ENCODE measurements at regions not wholly inside any gene's neighbourhood (a gene's known extent, or its start where the extent isn't known, plus 50 kb on each side); places are given as distances from the start of the nearest gene placed in this dataset.

DNA sequence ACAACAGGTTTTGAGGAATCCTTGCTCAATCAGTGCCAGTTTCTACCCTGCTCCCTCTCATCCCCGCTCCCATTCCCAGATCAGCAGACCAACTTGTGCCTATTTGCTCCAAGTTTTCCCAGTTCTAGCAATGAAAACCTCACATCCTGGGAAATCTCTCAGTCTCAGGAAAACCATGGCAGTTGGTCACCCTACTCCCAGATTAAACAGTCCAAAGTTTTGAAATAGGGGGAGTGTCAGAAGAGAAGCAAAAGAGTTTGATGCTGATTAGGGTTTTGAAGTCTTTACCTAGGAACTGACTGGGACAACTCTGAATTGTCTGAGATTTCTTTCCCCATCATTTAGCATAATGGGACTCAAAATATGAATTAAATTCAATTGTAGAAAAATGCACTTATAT lies 95.8 kb upstream of the ARID2 start:
- Histone ChIP-seq H3K27ac (no peak overlapping the region), H3K36me3 (no peaks in the 10 kb centered on the region), H3K4me3 (no peak overlapping the region), H3K27me3 (no peaks in the 10 kb centered on the region), H3K9me3 (no peaks in the 10 kb centered on the region), H3K4me1 (no peaks in the 10 kb centered on the region)
- no peak for TF ChIP-seq EP300 (IDR thresholded peaks at IDR 0.05)
- TF ChIP-seq, protein P1, sequence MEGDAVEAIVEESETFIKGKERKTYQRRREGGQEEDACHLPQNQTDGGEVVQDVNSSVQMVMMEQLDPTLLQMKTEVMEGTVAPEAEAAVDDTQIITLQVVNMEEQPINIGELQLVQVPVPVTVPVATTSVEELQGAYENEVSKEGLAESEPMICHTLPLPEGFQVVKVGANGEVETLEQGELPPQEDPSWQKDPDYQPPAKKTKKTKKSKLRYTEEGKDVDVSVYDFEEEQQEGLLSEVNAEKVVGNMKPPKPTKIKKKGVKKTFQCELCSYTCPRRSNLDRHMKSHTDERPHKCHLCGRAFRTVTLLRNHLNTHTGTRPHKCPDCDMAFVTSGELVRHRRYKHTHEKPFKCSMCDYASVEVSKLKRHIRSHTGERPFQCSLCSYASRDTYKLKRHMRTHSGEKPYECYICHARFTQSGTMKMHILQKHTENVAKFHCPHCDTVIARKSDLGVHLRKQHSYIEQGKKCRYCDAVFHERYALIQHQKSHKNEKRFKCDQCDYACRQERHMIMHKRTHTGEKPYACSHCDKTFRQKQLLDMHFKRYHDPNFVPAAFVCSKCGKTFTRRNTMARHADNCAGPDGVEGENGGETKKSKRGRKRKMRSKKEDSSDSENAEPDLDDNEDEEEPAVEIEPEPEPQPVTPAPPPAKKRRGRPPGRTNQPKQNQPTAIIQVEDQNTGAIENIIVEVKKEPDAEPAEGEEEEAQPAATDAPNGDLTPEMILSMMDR (IDR thresholded peaks at IDR 0.05), result no peak
- TF ChIP-seq POLR2A (IDR thresholded peaks at IDR 0.05), result no peak
- DNase-seq (ENCODE audit: low spot score in 2 of 2), result no peak
- 85 to 91% methylated on average over 1 of the region's 1 CpG for WGBS, 2 donors

DNA sequence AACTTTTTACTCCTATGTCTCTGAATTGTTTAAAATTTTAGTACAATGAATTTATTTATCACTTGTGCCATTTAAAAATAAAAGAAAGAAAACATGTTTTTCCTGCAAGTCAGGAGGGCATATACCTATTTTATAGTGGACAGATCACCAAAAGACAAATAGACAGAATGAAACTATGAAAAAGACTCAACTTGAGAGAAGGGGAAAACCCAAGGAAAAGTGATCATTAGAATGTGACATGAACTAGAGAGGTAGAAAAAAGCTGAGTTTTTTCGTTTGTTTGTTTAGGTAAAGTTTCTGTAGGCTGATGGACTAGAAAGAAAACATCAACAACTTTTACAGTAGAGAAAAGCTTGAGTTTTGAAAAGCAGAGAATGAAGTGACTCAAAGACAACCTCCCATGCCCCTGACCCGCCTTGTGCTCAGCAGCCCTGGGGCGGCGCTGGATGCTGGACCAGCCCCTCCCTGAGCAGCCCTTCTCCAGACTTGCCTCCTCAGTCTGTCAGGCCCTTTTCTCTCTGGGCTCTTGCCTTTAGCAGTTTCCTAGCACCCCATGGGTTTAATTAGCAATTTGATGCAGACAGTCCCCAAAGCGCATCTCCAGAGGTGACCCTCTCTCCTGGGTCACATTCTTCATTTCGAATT lies 95.1 kb upstream of the ARID2 start:
- H3K9me3 ChIP-seq, result no peaks in the 10 kb centered on the region
- no peaks in the 10 kb centered on the region for H3K36me3 ChIP-seq
- H3K4me1 ChIP-seq, result no peaks in the 10 kb centered on the region
- TF ChIP-seq, protein P1 (IDR thresholded peaks at IDR 0.05), result no peak
- TF ChIP-seq POLR2A (IDR thresholded peaks at IDR 0.05), result no peak
- TF ChIP-seq EP300 (IDR thresholded peaks at IDR 0.05), result no peak
- H3K27ac ChIP-seq, result no peak overlapping the region
- H3K4me3 ChIP-seq, result no peak overlapping the region
- no peaks in the 10 kb centered on the region for H3K27me3 ChIP-seq
- 67 to 80% methylated on average over 6 of the region's 6 CpGs for WGBS, 2 donors
- DNase-seq (ENCODE audit: low spot score in 2 of 2), result no peak

DNA sequence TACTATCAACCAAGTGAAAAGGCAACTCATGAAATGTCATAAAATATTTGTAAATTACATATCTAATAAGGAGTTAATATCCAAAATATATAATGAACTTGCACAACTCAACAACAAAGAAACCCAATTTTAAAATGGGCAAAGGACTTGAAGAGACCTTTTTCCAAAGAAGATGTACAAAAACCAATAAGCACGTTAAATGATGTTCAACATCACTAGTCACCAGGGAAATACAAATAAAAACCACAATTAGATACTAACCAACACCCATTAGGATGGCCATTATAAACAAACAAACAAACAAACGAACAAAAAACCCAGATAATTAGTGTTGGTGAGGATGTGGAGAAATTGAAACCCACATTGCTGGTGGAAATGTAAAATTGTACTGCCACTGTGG lies 92.3 kb upstream of the ARID2 start:
- H3K4me1 ChIP-seq, result no peaks in the 10 kb centered on the region
- H3K27ac ChIP-seq, result no peak overlapping the region
- DNase-seq (ENCODE audit: low spot score in 2 of 2), result no peak
- 75 to 83% methylated on average over 2 of the region's 2 CpGs for WGBS, 2 donors
- no peak for TF ChIP-seq EP300 (IDR thresholded peaks at IDR 0.05)
- TF ChIP-seq POLR2A (IDR thresholded peaks at IDR 0.05), result no peak
- TF ChIP-seq, protein P1 (IDR thresholded peaks at IDR 0.05), result no peak
- H3K27me3 ChIP-seq, result no peaks in the 10 kb centered on the region
- no peaks in the 10 kb centered on the region for H3K36me3 ChIP-seq
- H3K9me3 ChIP-seq, result no peaks in the 10 kb centered on the region
- no peak overlapping the region for H3K4me3 ChIP-seq

DNA sequence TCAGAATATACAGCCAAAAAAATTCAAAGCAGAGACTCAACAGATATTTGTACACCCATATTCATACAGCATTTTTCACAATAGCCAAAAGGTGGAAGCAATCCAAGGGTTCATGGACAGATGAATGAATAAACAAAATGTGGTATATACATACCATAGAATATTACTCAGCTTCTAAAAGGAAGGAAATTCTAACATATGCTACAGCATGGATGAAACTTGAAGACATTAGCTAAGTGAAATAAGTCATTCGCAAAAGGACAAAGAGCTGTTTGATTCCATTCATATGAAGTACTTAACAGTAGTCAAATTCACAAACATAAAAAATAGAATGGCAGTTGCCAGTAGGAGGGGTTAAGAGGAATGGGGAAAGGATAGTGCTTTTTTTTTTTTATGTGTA lies 91.8 kb upstream of the ARID2 start:
- H3K9me3 ChIP-seq, result no peaks in the 10 kb centered on the region
- WGBS, 2 donors, result 52 to 65% methylated on average over 1 of the region's 1 CpG
- no peak overlapping the region for H3K27ac ChIP-seq
- no peaks in the 10 kb centered on the region for H3K36me3 ChIP-seq
- TF ChIP-seq EP300 (IDR thresholded peaks at IDR 0.05) (no peak), POLR2A (IDR thresholded peaks at IDR 0.05) (no peak)
- no peak for DNase-seq (ENCODE audit: low spot score in 2 of 2)
- no peak overlapping the region for H3K4me3 ChIP-seq
- H3K27me3 ChIP-seq, result no peaks in the 10 kb centered on the region
- no peaks in the 10 kb centered on the region for H3K4me1 ChIP-seq

DNA sequence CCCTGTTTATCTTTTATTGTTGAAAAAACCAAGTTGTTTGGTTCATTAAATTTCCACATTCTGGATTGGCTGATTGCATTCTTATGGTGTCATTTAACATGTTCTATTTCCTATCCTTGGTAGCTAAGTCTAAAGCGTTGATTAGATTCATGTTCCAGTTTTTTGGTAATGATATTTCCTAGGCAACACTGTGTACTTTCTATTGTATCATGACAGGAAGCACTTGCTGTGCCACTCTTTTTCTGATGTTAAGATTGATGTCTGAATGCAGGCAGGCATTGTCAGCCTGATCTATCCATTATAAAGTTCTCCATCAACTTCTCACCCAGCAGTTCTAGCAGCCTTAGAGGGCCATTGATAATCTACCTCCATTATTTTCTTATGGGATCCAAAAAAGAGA lies 91.1 kb upstream of the ARID2 start:
- DNase-seq (ENCODE audit: low spot score in 2 of 2), result no peak
- Histone ChIP-seq H3K36me3 (no peaks in the 10 kb centered on the region), H3K4me3 (no peak overlapping the region), H3K27ac (no peak overlapping the region), H3K27me3 (no peaks in the 10 kb centered on the region), H3K4me1 (no peaks in the 10 kb centered on the region), H3K9me3 (no peaks in the 10 kb centered on the region)
- TF ChIP-seq, protein P1 (IDR thresholded peaks at IDR 0.05), result no peak
- no peak for TF ChIP-seq POLR2A (IDR thresholded peaks at IDR 0.05)
- no peak for TF ChIP-seq EP300 (IDR thresholded peaks at IDR 0.05)
- WGBS, 2 donors, result 82 to 92% methylated on average over 1 of the region's 1 CpG

DNA sequence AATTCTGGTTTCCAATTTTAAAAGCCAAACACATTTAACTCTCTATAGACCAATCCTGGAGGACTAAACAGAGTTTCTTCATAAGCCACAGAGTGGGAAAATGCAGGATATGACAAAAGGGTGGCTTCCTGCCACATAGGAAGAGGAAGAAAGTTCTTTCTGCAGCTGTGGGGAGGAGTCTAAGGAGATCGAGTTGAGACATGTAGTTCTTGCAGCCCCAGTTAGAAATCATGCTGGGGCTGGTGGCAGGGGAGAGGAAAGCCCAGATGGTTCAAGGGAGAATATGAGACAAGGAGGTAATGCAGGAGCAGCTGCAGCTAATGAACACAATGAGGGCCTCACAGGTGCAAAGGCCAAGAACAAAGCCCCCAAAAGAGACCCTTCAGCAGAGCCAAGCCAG lies 85.0 kb upstream of the ARID2 start:
- H3K9me3 ChIP-seq, result no peaks in the 10 kb centered on the region
- H3K27ac ChIP-seq, result no peak overlapping the region
- WGBS, 2 donors, result 8 to 10% methylated on average over 1 of the region's 1 CpG
- no peaks in the 10 kb centered on the region for H3K36me3 ChIP-seq
- TF ChIP-seq POLR2A (IDR thresholded peaks at IDR 0.05) (no peak), EP300 (IDR thresholded peaks at IDR 0.05) (no peak)
- TF ChIP-seq, protein P1 (IDR thresholded peaks at IDR 0.05), result no peak
- no peak overlapping the region for H3K4me3 ChIP-seq
- no peaks in the 10 kb centered on the region for H3K4me1 ChIP-seq
- H3K27me3 ChIP-seq, result no peaks in the 10 kb centered on the region
- no peak for DNase-seq (ENCODE audit: low spot score in 2 of 2)

Measured in tibial nerve (tissue), 4 donors.